ENCODE measurements at regions not wholly inside any gene's neighbourhood (a gene's known extent, or its start where the extent isn't known, plus 50 kb on each side); places are given as distances from the start of the nearest gene placed in this dataset.

- TF ChIP-seq, protein P1, sequence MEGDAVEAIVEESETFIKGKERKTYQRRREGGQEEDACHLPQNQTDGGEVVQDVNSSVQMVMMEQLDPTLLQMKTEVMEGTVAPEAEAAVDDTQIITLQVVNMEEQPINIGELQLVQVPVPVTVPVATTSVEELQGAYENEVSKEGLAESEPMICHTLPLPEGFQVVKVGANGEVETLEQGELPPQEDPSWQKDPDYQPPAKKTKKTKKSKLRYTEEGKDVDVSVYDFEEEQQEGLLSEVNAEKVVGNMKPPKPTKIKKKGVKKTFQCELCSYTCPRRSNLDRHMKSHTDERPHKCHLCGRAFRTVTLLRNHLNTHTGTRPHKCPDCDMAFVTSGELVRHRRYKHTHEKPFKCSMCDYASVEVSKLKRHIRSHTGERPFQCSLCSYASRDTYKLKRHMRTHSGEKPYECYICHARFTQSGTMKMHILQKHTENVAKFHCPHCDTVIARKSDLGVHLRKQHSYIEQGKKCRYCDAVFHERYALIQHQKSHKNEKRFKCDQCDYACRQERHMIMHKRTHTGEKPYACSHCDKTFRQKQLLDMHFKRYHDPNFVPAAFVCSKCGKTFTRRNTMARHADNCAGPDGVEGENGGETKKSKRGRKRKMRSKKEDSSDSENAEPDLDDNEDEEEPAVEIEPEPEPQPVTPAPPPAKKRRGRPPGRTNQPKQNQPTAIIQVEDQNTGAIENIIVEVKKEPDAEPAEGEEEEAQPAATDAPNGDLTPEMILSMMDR (IDR thresholded peaks at IDR 0.05), result no peak
- Histone ChIP-seq H3K4me3 (no peak overlapping the region), H3K27ac (no peak overlapping the region)
- DNase-seq (ENCODE audit: low spot score), result no peak
Observed at GRCh38 chr10:57919864-57920263, 347.8 kb downstream of the IPMK start.

GRCh38 chr10:57917019-57917418 lies 350.7 kb downstream of the IPMK start:
- Histone ChIP-seq H3K27ac (no peak overlapping the region), H3K4me3 (no peak overlapping the region)
- DNase-seq (ENCODE audit: low spot score), result no peak
- TF ChIP-seq, protein P1 (IDR thresholded peaks at IDR 0.05), result no peak

- DNase-seq (ENCODE audit: low spot score), result no peak
- Histone ChIP-seq H3K4me3 (no peak overlapping the region), H3K27ac (no peak overlapping the region)
- TF ChIP-seq, protein P1 (IDR thresholded peaks at IDR 0.05), result no peak
Observed at GRCh38 chr10:57905861-57906260, 361.8 kb downstream of the IPMK start.

DNA sequence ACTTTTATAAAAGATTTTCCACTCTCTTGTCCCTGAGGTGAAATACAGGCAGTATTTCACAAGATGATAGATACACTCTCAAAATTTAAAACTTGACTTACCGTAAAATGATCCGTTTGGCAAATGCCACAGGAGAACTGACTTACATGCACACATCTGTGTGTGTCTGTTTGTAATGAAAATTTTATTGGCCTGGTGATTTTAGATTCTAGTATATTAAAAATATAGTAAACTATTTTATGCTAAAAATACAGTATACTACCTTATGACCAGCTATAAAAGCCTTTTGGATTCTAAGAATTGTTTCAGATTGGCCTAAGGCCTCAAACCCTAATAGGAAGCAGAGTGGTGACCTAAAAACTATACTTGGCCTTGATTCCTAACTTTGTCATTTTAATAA lies 362.7 kb downstream of the IPMK start:
- H3K27ac ChIP-seq, result no peak overlapping the region
- TF ChIP-seq, protein P1 (IDR thresholded peaks at IDR 0.05), result no peak
- no peak for DNase-seq (ENCODE audit: low spot score)
- no peak overlapping the region for H3K4me3 ChIP-seq

- no peak overlapping the region for H3K4me3 ChIP-seq
- no peak overlapping the region for H3K27ac ChIP-seq
- no peak for DNase-seq (ENCODE audit: low spot score)
- TF ChIP-seq, protein P1 (IDR thresholded peaks at IDR 0.05), result no peak
Observed at GRCh38 chr10:57898231-57898630, 369.5 kb downstream of the IPMK start.

DNA sequence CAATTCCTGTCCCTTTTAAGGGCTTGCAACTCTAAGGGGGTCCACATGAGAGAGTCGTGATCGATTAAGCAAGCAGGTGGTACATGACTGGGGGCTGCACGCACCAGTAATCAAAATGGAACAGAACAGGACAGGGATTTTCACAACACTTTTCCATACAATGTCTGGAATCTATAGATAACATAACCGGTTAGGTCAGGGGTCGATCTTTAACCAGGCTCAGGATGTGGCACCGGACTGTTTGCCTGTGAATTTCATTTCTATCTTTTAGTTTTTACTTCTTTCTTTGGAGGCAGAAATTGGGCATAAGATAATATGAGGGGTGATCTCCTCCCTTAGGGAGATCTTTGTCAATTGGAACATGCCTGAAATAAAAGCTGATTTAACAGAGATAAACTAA lies 370.1 kb downstream of the IPMK start:
- no peak overlapping the region for H3K27ac ChIP-seq
- TF ChIP-seq, protein P1 (IDR thresholded peaks at IDR 0.05), result no peak
- DNase-seq (ENCODE audit: low spot score), result no peak
- no peak overlapping the region for H3K4me3 ChIP-seq

- no peak for DNase-seq (ENCODE audit: low spot score)
- H3K4me3 ChIP-seq, result no peak overlapping the region
- TF ChIP-seq, protein P1 (IDR thresholded peaks at IDR 0.05), result no peak
- H3K27ac ChIP-seq, result no peak overlapping the region
Observed at GRCh38 chr10:57894361-57894760, 373.3 kb downstream of the IPMK start.

Data from coronary artery (tissue), 2 donors.